ENCODE measurements at regions not wholly inside any gene's neighbourhood (a gene's known extent, or its start where the extent isn't known, plus 50 kb on each side); places are given as distances from the start of the nearest gene placed in this dataset.

- TF ChIP-seq, protein P1, sequence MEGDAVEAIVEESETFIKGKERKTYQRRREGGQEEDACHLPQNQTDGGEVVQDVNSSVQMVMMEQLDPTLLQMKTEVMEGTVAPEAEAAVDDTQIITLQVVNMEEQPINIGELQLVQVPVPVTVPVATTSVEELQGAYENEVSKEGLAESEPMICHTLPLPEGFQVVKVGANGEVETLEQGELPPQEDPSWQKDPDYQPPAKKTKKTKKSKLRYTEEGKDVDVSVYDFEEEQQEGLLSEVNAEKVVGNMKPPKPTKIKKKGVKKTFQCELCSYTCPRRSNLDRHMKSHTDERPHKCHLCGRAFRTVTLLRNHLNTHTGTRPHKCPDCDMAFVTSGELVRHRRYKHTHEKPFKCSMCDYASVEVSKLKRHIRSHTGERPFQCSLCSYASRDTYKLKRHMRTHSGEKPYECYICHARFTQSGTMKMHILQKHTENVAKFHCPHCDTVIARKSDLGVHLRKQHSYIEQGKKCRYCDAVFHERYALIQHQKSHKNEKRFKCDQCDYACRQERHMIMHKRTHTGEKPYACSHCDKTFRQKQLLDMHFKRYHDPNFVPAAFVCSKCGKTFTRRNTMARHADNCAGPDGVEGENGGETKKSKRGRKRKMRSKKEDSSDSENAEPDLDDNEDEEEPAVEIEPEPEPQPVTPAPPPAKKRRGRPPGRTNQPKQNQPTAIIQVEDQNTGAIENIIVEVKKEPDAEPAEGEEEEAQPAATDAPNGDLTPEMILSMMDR (IDR thresholded peaks at IDR 0.05; ENCODE audit: insufficient read depth, low read length): no peak
- TF ChIP-seq POLR2AphosphoS5 (IDR thresholded peaks at IDR 0.05; ENCODE audit: low read depth) (no peak), REST (IDR thresholded peaks at IDR 0.05; ENCODE audit: insufficient replicate concordance, low read depth) (no peak)
These were observed 188.2 kb upstream of the DDHD1 start for GRCh38 chr14:53341324-53341723.

Data from HL-60 (cell line).